Fibroblast of lung (primary cell): ENCODE measurements at regions not wholly inside any gene's neighbourhood (a gene's known extent, or its start where the extent isn't known, plus 50 kb on each side); places are given as distances from the start of the nearest gene placed in this dataset.

Experiments
- EZH2 ChIP-seq: IDR thresholded peaks from 2 replicates; pipeline ENCODE4 v1.5.1; 2012; ENCODE audit warnings: low read length, control low read depth, mild to moderate bottlenecking; ENCODE audit errors: missing control alignments
- TF ChIP-seq, protein P1 (sequence below), 2 donors: IDR thresholded peaks in 1 of 2; conservative IDR thresholded peaks in 1 of 2; 1 replicate in 1 of 2; 2 replicates in 1 of 2; pipeline ENCODE4 v1.5.1; 2011 to 2012; ENCODE audit warnings: low read length in 2 of 2, control low read depth in 1 of 2, inconsistent platforms in 1 of 2, low read depth in 1 of 2, mild to moderate bottlenecking in 1 of 2

DNA sequence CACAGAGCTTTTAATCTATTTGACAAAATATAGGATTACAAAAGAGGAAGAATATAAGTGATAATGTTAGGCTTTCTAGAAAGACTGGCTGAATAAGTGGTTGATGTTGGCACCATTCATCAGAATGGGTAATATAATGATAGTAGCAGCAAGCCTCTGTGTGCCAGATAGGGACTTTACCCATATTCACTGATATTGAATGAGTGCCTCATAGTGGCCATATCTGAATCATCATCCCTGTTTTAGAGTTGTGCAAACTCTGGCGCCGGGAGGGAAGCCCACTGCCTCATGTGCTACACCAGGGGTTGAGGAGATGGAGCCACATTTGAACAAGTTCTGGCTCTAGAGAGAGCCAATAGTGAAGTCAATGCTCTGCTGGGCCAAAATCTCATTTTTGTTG, 368.7 kb upstream of the CRIM1 start:
- no peak for TF ChIP-seq EZH2
- TF ChIP-seq, protein P1, sequence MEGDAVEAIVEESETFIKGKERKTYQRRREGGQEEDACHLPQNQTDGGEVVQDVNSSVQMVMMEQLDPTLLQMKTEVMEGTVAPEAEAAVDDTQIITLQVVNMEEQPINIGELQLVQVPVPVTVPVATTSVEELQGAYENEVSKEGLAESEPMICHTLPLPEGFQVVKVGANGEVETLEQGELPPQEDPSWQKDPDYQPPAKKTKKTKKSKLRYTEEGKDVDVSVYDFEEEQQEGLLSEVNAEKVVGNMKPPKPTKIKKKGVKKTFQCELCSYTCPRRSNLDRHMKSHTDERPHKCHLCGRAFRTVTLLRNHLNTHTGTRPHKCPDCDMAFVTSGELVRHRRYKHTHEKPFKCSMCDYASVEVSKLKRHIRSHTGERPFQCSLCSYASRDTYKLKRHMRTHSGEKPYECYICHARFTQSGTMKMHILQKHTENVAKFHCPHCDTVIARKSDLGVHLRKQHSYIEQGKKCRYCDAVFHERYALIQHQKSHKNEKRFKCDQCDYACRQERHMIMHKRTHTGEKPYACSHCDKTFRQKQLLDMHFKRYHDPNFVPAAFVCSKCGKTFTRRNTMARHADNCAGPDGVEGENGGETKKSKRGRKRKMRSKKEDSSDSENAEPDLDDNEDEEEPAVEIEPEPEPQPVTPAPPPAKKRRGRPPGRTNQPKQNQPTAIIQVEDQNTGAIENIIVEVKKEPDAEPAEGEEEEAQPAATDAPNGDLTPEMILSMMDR (conservative IDR thresholded peaks at IDR 0.05 in 1 of 2, IDR thresholded peaks at IDR 0.05 in 1 of 2; ENCODE audit: low read depth in 1 of 2, low read length in 2 of 2): no peak
